K562 (cell line): ENCODE measurements at regions not wholly inside any gene's neighbourhood (a gene's known extent, or its start where the extent isn't known, plus 50 kb on each side); places are given as distances from the start of the nearest gene placed in this dataset.

Experiments used
- ATAC-seq: fragments of 200-7000 bp; cut with Tn5 transposase; 3 replicates; pipeline ENCODE4 v1.9.1; 2020; ENCODE audit warnings: moderate library complexity
- BruUV-seq: library from RNA; stranded (reverse); fragments of 400-500 nt; replicated peaks from 2 replicates; lab custom pipeline; 2021; lab: Mats Ljungman, UMichigan
- CTCF ChIA-PET: fragments of 300-600 bp; formaldehyde crosslinking; extraction: SDS; loops from one replicate; lab custom pipeline; 2021; ENCODE audit warnings: low intra/inter-chr PET ratio; lab: Yijun Ruan, JAX
- POLR2A ChIA-PET: fragments of 300-600, 350-650 bp; sonication (Branson Sonifier 250); formaldehyde crosslinking; extraction: SDS; loops from one replicate; lab custom pipeline; 2021; ENCODE audit warnings: antibody characterized with exemption, inconsistent platforms; lab: Yijun Ruan, JAX
- DNase-seq, 4 experiments: peaks; one replicate each; pipeline versions ENCODE4 v3.0.0 to v3.0.0-alpha.2; 2011 to 2018; ENCODE audit warnings: low spot score in 3 of 4, mixed read lengths in 3 of 4; ENCODE audit errors: extremely low read depth in 1 of 4
- FAIRE-seq: peaks from 2 replicates; lab custom pipeline; 2011; peaks lifted over from hg19 to GRCh38; lab: Jason Lieb, UNC
- H2AFZ ChIP-seq: 2 replicates; pipeline ENCODE4 v1.6.0; 2011; ENCODE audit warnings: low read depth, low read length, control low read depth, inconsistent platforms
- H3K27ac ChIP-seq: fragments of 200-600 bp; 3 replicates; pipeline ENCODE4 v1.8.0; 2011; ENCODE audit warnings: low read depth, mild to moderate bottlenecking, control low read depth, inconsistent platforms, low read length, moderate library complexity, mixed read lengths; ENCODE audit errors: extremely low read depth
- H3K27me3 ChIP-seq, 2 experiments: fragments of 300-600 bp in 1 of 2; 2 replicates in 1 of 2; 3 replicates in 1 of 2; pipeline versions ENCODE4 v1.6.0 to v1.8.0; 2011; ENCODE audit warnings: inconsistent platforms in 2 of 2, low read length in 2 of 2, mild to moderate bottlenecking in 1 of 2, mixed read lengths in 1 of 2, moderate library complexity in 1 of 2; ENCODE audit not compliant: control insufficient read depth in 2 of 2, insufficient read depth in 2 of 2
- H3K36me3 ChIP-seq: fragments of 300-600 bp; 3 replicates; pipeline ENCODE4 v1.8.0; 2011; ENCODE audit warnings: mild to moderate bottlenecking, low read length, inconsistent platforms; ENCODE audit not compliant: control insufficient read depth, insufficient read depth
- H3K4me1 ChIP-seq, 2 experiments: fragments of 200-600 bp in 1 of 2; replicated peaks in 1 of 2; 2 replicates in 1 of 2; 3 replicates in 1 of 2; pipeline versions ENCODE4 v1.5.1 to v1.8.0; 2011; ENCODE audit warnings: inconsistent platforms in 2 of 2, low read length in 2 of 2, mild to moderate bottlenecking in 1 of 2, mixed read lengths in 1 of 2, moderate library complexity in 1 of 2; ENCODE audit not compliant: control insufficient read depth in 2 of 2, insufficient read depth in 2 of 2
- H3K4me2 ChIP-seq: 2 replicates; pipeline ENCODE4 v1.6.1; 2011; ENCODE audit warnings: low read length, control low read depth, inconsistent platforms, mixed read lengths; ENCODE audit not compliant: insufficient read depth
- H3K4me3 ChIP-seq: fragments of 200-600 bp; sonication (generic), shearing (Covaris generic); 2 replicates; pipeline ENCODE4 v1.5.1; 2016; ENCODE audit warnings: control low read depth, inconsistent platforms
- H3K79me2 ChIP-seq: fragments of 200-600 bp; 3 replicates; pipeline ENCODE4 v1.8.0; 2011; ENCODE audit warnings: low read length, inconsistent platforms; ENCODE audit not compliant: control insufficient read depth, insufficient read depth
- H3K9ac ChIP-seq, 2 experiments: 2 replicates each; pipeline versions ENCODE4 v1.6.0 to v1.6.1; 2011; ENCODE audit warnings: low read depth in 2 of 2, low read length in 2 of 2, control low read depth in 1 of 2, inconsistent platforms in 1 of 2, mild to moderate bottlenecking in 1 of 2, mixed read lengths in 1 of 2; ENCODE audit not compliant: insufficient read depth in 1 of 2
- H3K9me1 ChIP-seq: one replicate; pipeline ENCODE4 v1.6.0; 2011; ENCODE audit warnings: inconsistent platforms, mild to moderate bottlenecking, low read length, moderate library complexity; ENCODE audit not compliant: control insufficient read depth, insufficient read depth
- H3K9me3 ChIP-seq: replicated peaks from 2 replicates; pipeline ENCODE4 v1.5.1; 2011; ENCODE audit warnings: low read depth, low read length, inconsistent platforms; ENCODE audit not compliant: control insufficient read depth, insufficient read depth
- H4K20me1 ChIP-seq: replicated peaks from 2 replicates; pipeline ENCODE4 v1.6.1; 2011; ENCODE audit warnings: low read length, inconsistent platforms, mixed read lengths; ENCODE audit not compliant: control insufficient read depth, insufficient read depth
- BRCA1 ChIP-seq, 2 experiments: fragments of 450-650 bp in 1 of 2; sonication (generic) in 1 of 2; formaldehyde crosslinking in 1 of 2; IDR thresholded peaks; 2 replicates each; pipeline versions ENCODE4 v1.5.0 to v1.6.1; 2017 to 2020; ENCODE audit warnings: mild to moderate bottlenecking in 1 of 2, missing genetic modification reagents in 1 of 2
- CBFA2T3 ChIP-seq: fragments of 450-650 bp; IDR thresholded peaks from 2 replicates; pipeline ENCODE4 v1.6.1; 2017
- HDAC3 ChIP-seq: fragments of 450-650 bp; IDR thresholded peaks from 2 replicates; pipeline ENCODE4 v1.6.1; 2018; ENCODE audit warnings: borderline replicate concordance, mild to moderate bottlenecking, moderate library complexity; ENCODE audit not compliant: partially characterized antibody
- MEF2D ChIP-seq: conservative IDR thresholded peaks from 2 replicates; pipeline ENCODE4 v1.6.1; 2016; ENCODE audit warnings: low read depth, missing genetic modification characterization, missing compliant biosample characterization
- MIER1 ChIP-seq: fragments of 450-650 bp; IDR thresholded peaks from 2 replicates; pipeline ENCODE4 v1.6.1; 2016; ENCODE audit warnings: antibody characterized with exemption, mild to moderate bottlenecking, low read depth
- RAD21 ChIP-seq, 2 experiments: fragments of 250-450 bp in 1 of 2; fragments of 450-650 bp in 1 of 2; sonication (Bioruptor Pico) in 1 of 2; formaldehyde crosslinking in 1 of 2; IDR thresholded peaks in 1 of 2; conservative IDR thresholded peaks in 1 of 2; 2 replicates each; pipeline versions ENCODE4 v1.4.0 to v1.8.0; 2020 to 2022; ENCODE audit warnings: mild to moderate bottlenecking in 2 of 2, moderate library complexity in 1 of 2
- SNIP1 ChIP-seq: fragments of 450-650 bp; IDR thresholded peaks from 2 replicates; pipeline ENCODE4 v1.7.1; 2017; ENCODE audit warnings: low read depth, mild to moderate bottlenecking
- SRSF1 ChIP-seq: fragments of 200-400 bp; formaldehyde crosslinking; IDR thresholded peaks from 2 replicates; pipeline ENCODE4 v1.6.1; 2017; ENCODE audit warnings: mild to moderate bottlenecking, low read depth, low read length, moderate library complexity
- WHSC1 ChIP-seq: IDR thresholded peaks from one replicate; pipeline ENCODE4 v1.6.1; 2012; ENCODE audit warnings: low read length, control low read depth, inconsistent platforms
- XRCC3 ChIP-seq: fragments of 450-650 bp; IDR thresholded peaks from 2 replicates; pipeline ENCODE4 v1.6.1; 2017; ENCODE audit warnings: mild to moderate bottlenecking, moderate library complexity
- ZEB2 ChIP-seq: fragments of 450-650 bp; IDR thresholded peaks from 2 replicates; pipeline ENCODE4 v1.6.1; 2016
- WGBS: fragments of 100-300 bp; shearing (Covaris generic); methylation state at CpG from one replicate; pipeline ENCODE4 v1.1.6; 2016; ENCODE audit warnings: low coverage, mixed read lengths; ENCODE audit not compliant: insufficient coverage; ENCODE audit errors: missing lambda C conversion rate; 5-methylcytosine and 5-hydroxymethylcytosine counted together
- in situ Hi-C: fragments of 300-500 bp; cut with MboI; formaldehyde crosslinking; loops from 4 replicates; pipeline ENCODE4 v1.15.0; 2018; ENCODE audit warnings: inconsistent platforms, mixed read lengths
- intact Hi-C: fragments of 100-400 bp; cut with micrococcal nuclease; formaldehyde crosslinking; loops from 2 replicates; pipeline ENCODE4 v1.14.2; 2022
- TF ChIP-seq, protein P1 (sequence below): fragments of 450-650 bp; IDR thresholded peaks from 2 replicates; pipeline ENCODE4 v1.6.1; 2016; ENCODE audit warnings: antibody characterized with exemption
- TF ChIP-seq, protein P2 (sequence below): sonication (generic); formaldehyde crosslinking; IDR thresholded peaks from 2 replicates; pipeline ENCODE4 v1.9.0; 2022; ENCODE audit warnings: mild to moderate bottlenecking, missing genetic modification reagents
- TF ChIP-seq, protein P3 (sequence below): sonication (generic); formaldehyde crosslinking; IDR thresholded peaks from 2 replicates; pipeline ENCODE4 v1.8.1; 2023; ENCODE audit warnings: missing genetic modification reagents, mild to moderate bottlenecking, borderline replicate concordance

DNA sequence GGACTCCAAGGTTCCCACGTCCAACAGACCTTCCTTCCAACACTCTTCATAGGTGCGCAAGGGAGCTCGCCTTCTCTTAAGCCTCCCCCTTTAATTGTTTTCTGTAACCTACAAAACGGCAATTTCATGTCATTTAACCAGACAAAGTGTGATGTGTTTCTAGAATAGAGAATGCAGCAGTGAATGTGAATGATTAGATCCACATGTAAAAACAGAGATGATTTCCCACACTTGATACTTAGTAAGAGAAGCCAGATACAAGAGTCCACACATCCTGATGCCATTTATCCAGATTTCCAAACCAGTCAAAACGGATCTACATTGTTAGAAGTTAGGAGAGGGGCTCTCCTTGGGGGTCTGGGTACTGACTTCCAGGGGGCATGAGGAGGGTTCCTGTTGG lies 89.3 kb downstream of the IRF8 start (continued):
- TF ChIP-seq, protein P1, sequence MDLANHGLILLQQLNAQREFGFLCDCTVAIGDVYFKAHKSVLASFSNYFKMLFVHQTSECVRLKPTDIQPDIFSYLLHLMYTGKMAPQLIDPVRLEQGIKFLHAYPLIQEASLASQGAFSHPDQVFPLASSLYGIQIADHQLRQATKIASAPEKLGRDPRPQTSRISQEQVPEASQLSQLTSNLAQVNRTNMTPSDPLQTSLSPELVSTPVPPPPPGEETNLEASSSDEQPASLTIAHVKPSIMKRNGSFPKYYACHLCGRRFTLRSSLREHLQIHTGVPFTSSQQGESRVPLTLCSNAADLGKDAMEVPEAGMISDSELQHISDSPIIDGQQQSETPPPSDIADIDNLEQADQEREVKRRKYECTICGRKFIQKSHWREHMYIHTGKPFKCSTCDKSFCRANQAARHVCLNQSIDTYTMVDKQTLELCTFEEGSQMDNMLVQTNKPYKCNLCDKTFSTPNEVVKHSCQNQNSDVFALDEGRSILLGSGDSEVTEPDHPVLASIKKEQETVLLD: no peak
- TF ChIP-seq, protein P2, sequence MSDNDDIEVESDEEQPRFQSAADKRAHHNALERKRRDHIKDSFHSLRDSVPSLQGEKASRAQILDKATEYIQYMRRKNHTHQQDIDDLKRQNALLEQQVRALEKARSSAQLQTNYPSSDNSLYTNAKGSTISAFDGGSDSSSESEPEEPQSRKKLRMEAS: no peak
- TF ChIP-seq RAD21 (CRISPR knock-in tag; conservative IDR thresholded peaks at IDR 0.05 in 1 of 2, IDR thresholded peaks at IDR 0.05 in 1 of 2): no peak
- TF ChIP-seq, all 486 proteins: peak for 0

DNA sequence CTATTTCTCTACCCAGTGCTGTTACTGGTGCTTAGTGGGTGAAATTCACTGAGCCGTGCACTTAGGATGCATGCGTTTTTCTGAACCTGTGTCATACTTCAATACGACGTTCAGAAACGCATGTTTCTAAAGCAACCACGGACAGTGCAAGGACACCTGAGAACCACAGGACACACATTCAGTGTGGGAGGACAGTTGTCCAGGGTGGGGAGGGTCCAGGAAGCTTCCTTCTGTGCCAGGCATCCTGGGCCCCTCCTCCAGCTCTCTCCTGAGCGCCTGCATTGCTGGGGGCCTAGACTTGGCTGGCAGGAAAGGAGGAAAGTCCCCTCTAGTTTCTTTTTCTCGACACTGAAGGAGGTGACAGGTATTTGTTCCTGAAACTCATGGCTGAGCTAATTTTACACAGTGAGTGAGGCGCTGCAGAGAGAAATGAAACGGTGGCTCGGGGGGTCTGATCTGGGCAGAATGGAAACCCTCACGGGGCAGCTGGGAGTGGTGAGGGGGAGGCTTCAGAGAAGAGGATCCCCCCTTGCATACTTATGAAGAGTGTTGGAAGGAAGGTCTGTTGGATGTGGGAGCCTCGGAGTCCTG lies 89.9 kb downstream of the IRF8 start:
- H3K79me2 ChIP-seq: no peaks in the 10 kb centered on the region
- DNase-seq: no peak
- H3K9me3 ChIP-seq: no peaks in the 10 kb centered on the region
- intact Hi-C loops: no loop called here
- no peak for FAIRE-seq
- H2AFZ ChIP-seq: no peak overlapping the region
- no peaks in the 10 kb centered on the region for H3K9me1 ChIP-seq
- no peaks in the 10 kb centered on the region for H3K36me3 ChIP-seq
- BruUV-seq: no TSS peak
- 0% methylated on average over 13 of the region's 13 CpGs for WGBS
- H3K27ac ChIP-seq: no peak overlapping the region
- ChIA-PET POLR2A (interaction anchor here (0.8 kb wide), 1 partner anchor 306 kb away, joined by 3 read pairs; no protein-coding TSS in a partner anchor), CTCF (interaction anchor here (3.9 kb wide), 1 partner anchor 167 kb away, joined by 41 read pairs; no protein-coding TSS in a partner anchor)
- peaks cover 53 to 73% of the 10 kb centered on the region in 2 experiments for H3K27me3 ChIP-seq
- H4K20me1 ChIP-seq: peaks cover 7% of the 10 kb centered on the region; the same call in 1 of the 2 replicates
- no peaks in the 10 kb centered on the region for H3K4me1 ChIP-seq
- no peak overlapping the region for H3K4me2 ChIP-seq
- no peak for ATAC-seq
- in situ Hi-C loops: loop anchor here (5.0 kb wide), 1 partner anchor 167 kb away; no protein-coding TSS in a partner anchor
- no peak overlapping the region for H3K4me3 ChIP-seq
- no peak overlapping the region; a peak in 1 of 4 replicates for H3K9ac ChIP-seq
- TF ChIP-seq MEF2D (tag) (no peak), SNIP1 (no peak), WHSC1 (no peak), HDAC3 (no peak), XRCC3 (no peak), CBFA2T3 (no peak), BRCA1 (IDR thresholded peaks at IDR 0.05) (no peak), BRCA1 (CRISPR knock-in tag; IDR thresholded peaks at IDR 0.05) (no peak), MIER1 (no peak), SRSF1 (no peak), ZEB2 (no peak)
- TF ChIP-seq, protein P3, sequence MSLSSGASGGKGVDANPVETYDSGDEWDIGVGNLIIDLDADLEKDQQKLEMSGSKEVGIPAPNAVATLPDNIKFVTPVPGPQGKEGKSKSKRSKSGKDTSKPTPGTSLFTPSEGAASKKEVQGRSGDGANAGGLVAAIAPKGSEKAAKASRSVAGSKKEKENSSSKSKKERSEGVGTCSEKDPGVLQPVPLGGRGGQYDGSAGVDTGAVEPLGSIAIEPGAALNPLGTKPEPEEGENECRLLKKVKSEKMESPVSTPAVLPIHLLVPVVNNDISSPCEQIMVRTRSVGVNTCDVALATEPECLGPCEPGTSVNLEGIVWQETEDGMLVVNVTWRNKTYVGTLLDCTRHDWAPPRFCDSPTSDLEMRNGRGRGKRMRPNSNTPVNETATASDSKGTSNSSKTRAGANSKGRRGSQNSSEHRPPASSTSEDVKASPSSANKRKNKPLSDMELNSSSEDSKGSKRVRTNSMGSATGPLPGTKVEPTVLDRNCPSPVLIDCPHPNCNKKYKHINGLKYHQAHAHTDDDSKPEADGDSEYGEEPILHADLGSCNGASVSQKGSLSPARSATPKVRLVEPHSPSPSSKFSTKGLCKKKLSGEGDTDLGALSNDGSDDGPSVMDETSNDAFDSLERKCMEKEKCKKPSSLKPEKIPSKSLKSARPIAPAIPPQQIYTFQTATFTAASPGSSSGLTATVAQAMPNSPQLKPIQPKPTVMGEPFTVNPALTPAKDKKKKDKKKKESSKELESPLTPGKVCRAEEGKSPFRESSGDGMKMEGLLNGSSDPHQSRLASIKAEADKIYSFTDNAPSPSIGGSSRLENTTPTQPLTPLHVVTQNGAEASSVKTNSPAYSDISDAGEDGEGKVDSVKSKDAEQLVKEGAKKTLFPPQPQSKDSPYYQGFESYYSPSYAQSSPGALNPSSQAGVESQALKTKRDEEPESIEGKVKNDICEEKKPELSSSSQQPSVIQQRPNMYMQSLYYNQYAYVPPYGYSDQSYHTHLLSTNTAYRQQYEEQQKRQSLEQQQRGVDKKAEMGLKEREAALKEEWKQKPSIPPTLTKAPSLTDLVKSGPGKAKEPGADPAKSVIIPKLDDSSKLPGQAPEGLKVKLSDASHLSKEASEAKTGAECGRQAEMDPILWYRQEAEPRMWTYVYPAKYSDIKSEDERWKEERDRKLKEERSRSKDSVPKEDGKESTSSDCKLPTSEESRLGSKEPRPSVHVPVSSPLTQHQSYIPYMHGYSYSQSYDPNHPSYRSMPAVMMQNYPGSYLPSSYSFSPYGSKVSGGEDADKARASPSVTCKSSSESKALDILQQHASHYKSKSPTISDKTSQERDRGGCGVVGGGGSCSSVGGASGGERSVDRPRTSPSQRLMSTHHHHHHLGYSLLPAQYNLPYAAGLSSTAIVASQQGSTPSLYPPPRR (CRISPR knock-in tag): no peak
